Activated CD4-positive, alpha-beta memory T cell treated with anti-CD3 and anti-CD28 coated beads for 36 hours (primary cell): ENCODE measurements at regions not wholly inside any gene's neighbourhood (a gene's known extent, or its start where the extent isn't known, plus 50 kb on each side); places are given as distances from the start of the nearest gene placed in this dataset.

Source experiments
- CTCF ChIA-PET: fragments of 350-600 bp; sonication (Branson Sonifier 250); formaldehyde crosslinking; loops from one replicate; lab custom pipeline; 2021; ENCODE audit warnings: antibody characterized with exemption, inconsistent platforms; lab: Charles Lee
- POLR2A ChIA-PET: fragments of 350-600 bp; sonication (Branson Sonifier 250); formaldehyde crosslinking; loops from one replicate; lab custom pipeline; 2021; ENCODE audit warnings: antibody characterized with exemption; lab: Charles Lee
- DNase-seq: peaks from one replicate; pipeline ENCODE4 v3.0.0-alpha.2; 2020
- H3K27ac Mint-ChIP-seq: one replicate; pipeline ENCODE4 v1.8.0; 2021; ENCODE audit warnings: mixed read lengths
- H3K27me3 Mint-ChIP-seq: one replicate; pipeline ENCODE4 v1.8.0; 2021; ENCODE audit warnings: mixed read lengths
- H3K36me3 Mint-ChIP-seq: one replicate; pipeline ENCODE4 v1.8.0; 2021; ENCODE audit warnings: mixed read lengths
- H3K4me1 Mint-ChIP-seq: one replicate; pipeline ENCODE4 v1.8.0; 2021; ENCODE audit warnings: low read depth, mixed read lengths
- H3K4me3 Mint-ChIP-seq: one replicate; pipeline ENCODE4 v1.8.0; 2021; ENCODE audit warnings: mild to moderate bottlenecking, mixed read lengths
- H3K9me3 Mint-ChIP-seq: one replicate; pipeline ENCODE4 v1.8.0; 2021; ENCODE audit warnings: mixed read lengths
- intact Hi-C: fragments of 100-400 bp; cut with micrococcal nuclease; formaldehyde crosslinking; loops from one replicate; pipeline ENCODE4 v1.15.1; 2023

GRCh38 chr7:46245586-46246111 lies 324.6 kb upstream of the IGFBP3 start:
- Mint-ChIP-seq H3K27ac (no peak overlapping the region), H3K27me3 (peaks cover 2% of the 10 kb centered on the region), H3K9me3 (no peaks in the 10 kb centered on the region), H3K4me1 (no peaks in the 10 kb centered on the region), H3K4me3 (no peak overlapping the region), H3K36me3 (no peaks in the 10 kb centered on the region)
- DNase-seq, result no peak
- ChIA-PET CTCF (no interaction called here), POLR2A (no interaction called here)
- intact Hi-C loops, result no loop called here

GRCh38 chr7:46244757-46245156 lies 323.7 kb upstream of the IGFBP3 start:
- Mint-ChIP-seq H3K4me3 (no peak overlapping the region), H3K4me1 (no peaks in the 10 kb centered on the region), H3K9me3 (no peaks in the 10 kb centered on the region), H3K27ac (no peak overlapping the region), H3K27me3 (peaks cover 2% of the 10 kb centered on the region), H3K36me3 (no peaks in the 10 kb centered on the region)
- ChIA-PET POLR2A (no interaction called here), CTCF (no interaction called here)
- DNase-seq, result no peak
- intact Hi-C loops, result no loop called here

GRCh38 chr7:46243406-46243805 lies 322.3 kb upstream of the IGFBP3 start:
- DNase-seq, result no peak
- intact Hi-C loops, result no loop called here
- ChIA-PET POLR2A (no interaction called here), CTCF (no interaction called here)
- Mint-ChIP-seq H3K36me3 (no peaks in the 10 kb centered on the region), H3K27ac (no peak overlapping the region), H3K4me1 (no peaks in the 10 kb centered on the region), H3K9me3 (no peaks in the 10 kb centered on the region), H3K27me3 (no peaks in the 10 kb centered on the region), H3K4me3 (no peak overlapping the region)

- POLR2A ChIA-PET, result no interaction called here
- H3K9me3 Mint-ChIP-seq, result no peaks in the 10 kb centered on the region
- H3K27me3 Mint-ChIP-seq, result no peaks in the 10 kb centered on the region
- intact Hi-C loops, result no loop called here
- no peak overlapping the region for H3K4me3 Mint-ChIP-seq
- no peak overlapping the region for H3K27ac Mint-ChIP-seq
- no peak for DNase-seq
- no peaks in the 10 kb centered on the region for H3K4me1 Mint-ChIP-seq
- no peaks in the 10 kb centered on the region for H3K36me3 Mint-ChIP-seq
- CTCF ChIA-PET, result no interaction called here
These were observed 318.8 kb upstream of the IGFBP3 start for GRCh38 chr7:46239846-46240245.

GRCh38 chr7:46237466-46237865 lies 316.4 kb upstream of the IGFBP3 start:
- H3K27ac Mint-ChIP-seq, result no peak overlapping the region
- no peak for DNase-seq
- CTCF ChIA-PET, result no interaction called here

GRCh38 chr7:46233585-46234329 lies 312.7 kb upstream of the IGFBP3 start:
- CTCF ChIA-PET, result interaction anchor here (0.7 kb wide), 1 partner anchor 425 kb away, joined by 3 read pairs; no protein-coding TSS in a partner anchor
- no peak overlapping the region for H3K27ac Mint-ChIP-seq
- no peak overlapping the region for H3K4me3 Mint-ChIP-seq
- POLR2A ChIA-PET, result no interaction called here
- no peaks in the 10 kb centered on the region for H3K36me3 Mint-ChIP-seq
- H3K9me3 Mint-ChIP-seq, result no peaks in the 10 kb centered on the region
- no peaks in the 10 kb centered on the region for H3K4me1 Mint-ChIP-seq
- no peaks in the 10 kb centered on the region for H3K27me3 Mint-ChIP-seq
- intact Hi-C loops, result no loop called here
- no peak for DNase-seq

More at GRCh38 chr7:46237466-46237865, 316.4 kb upstream of the IGFBP3 start:
- no peaks in the 10 kb centered on the region for H3K9me3 Mint-ChIP-seq
- POLR2A ChIA-PET, result no interaction called here
- H3K27me3 Mint-ChIP-seq, result no peaks in the 10 kb centered on the region
- intact Hi-C loops, result no loop called here
- no peak overlapping the region for H3K4me3 Mint-ChIP-seq
- H3K36me3 Mint-ChIP-seq, result no peaks in the 10 kb centered on the region
- H3K4me1 Mint-ChIP-seq, result no peaks in the 10 kb centered on the region

- DNase-seq, result no peak
- ChIA-PET CTCF (no interaction called here), POLR2A (no interaction called here)
- no peak overlapping the region for H3K4me3 Mint-ChIP-seq
- no peaks in the 10 kb centered on the region for H3K36me3 Mint-ChIP-seq
- no peaks in the 10 kb centered on the region for H3K9me3 Mint-ChIP-seq
- no peak overlapping the region for H3K27ac Mint-ChIP-seq
- H3K4me1 Mint-ChIP-seq, result no peaks in the 10 kb centered on the region
- intact Hi-C loops, result no loop called here
- H3K27me3 Mint-ChIP-seq, result no peaks in the 10 kb centered on the region
These were observed 309.9 kb upstream of the IGFBP3 start for GRCh38 chr7:46230990-46231305.

- CTCF ChIA-PET, result no interaction called here
- intact Hi-C loops, result no loop called here
- no peak for DNase-seq
These were observed 309.4 kb upstream of the IGFBP3 start for GRCh38 chr7:46230298-46230989.

GRCh38 chr7:46229409-46229808 lies 308.3 kb upstream of the IGFBP3 start:
- H3K4me1 Mint-ChIP-seq, result no peaks in the 10 kb centered on the region
- H3K27me3 Mint-ChIP-seq, result no peaks in the 10 kb centered on the region
- intact Hi-C loops, result no loop called here
- ChIA-PET CTCF (no interaction called here), POLR2A (no interaction called here)
- no peaks in the 10 kb centered on the region for H3K9me3 Mint-ChIP-seq
- DNase-seq, result no peak
- no peaks in the 10 kb centered on the region for H3K36me3 Mint-ChIP-seq
- no peak overlapping the region for H3K4me3 Mint-ChIP-seq
- H3K27ac Mint-ChIP-seq, result no peak overlapping the region

More at GRCh38 chr7:46230298-46230989, 309.4 kb upstream of the IGFBP3 start:
- no peaks in the 10 kb centered on the region for H3K27me3 Mint-ChIP-seq
- H3K9me3 Mint-ChIP-seq, result no peaks in the 10 kb centered on the region
- no peak overlapping the region for H3K4me3 Mint-ChIP-seq
- POLR2A ChIA-PET, result no interaction called here
- H3K27ac Mint-ChIP-seq, result no peak overlapping the region
- no peaks in the 10 kb centered on the region for H3K4me1 Mint-ChIP-seq
- no peaks in the 10 kb centered on the region for H3K36me3 Mint-ChIP-seq

GRCh38 chr7:46226860-46227259 lies 305.8 kb upstream of the IGFBP3 start:
- no peaks in the 10 kb centered on the region for H3K4me1 Mint-ChIP-seq
- DNase-seq, result no peak
- intact Hi-C loops, result no loop called here

GRCh38 chr7:46224363-46224762 lies 303.3 kb upstream of the IGFBP3 start:
- no peaks in the 10 kb centered on the region for H3K36me3 Mint-ChIP-seq
- H3K27me3 Mint-ChIP-seq, result no peaks in the 10 kb centered on the region
- ChIA-PET CTCF (no interaction called here), POLR2A (no interaction called here)
- H3K4me3 Mint-ChIP-seq, result no peak overlapping the region
- peaks cover 3% of the 10 kb centered on the region for H3K9me3 Mint-ChIP-seq
- H3K27ac Mint-ChIP-seq, result no peak overlapping the region
- intact Hi-C loops, result no loop called here
- H3K4me1 Mint-ChIP-seq, result no peaks in the 10 kb centered on the region
- DNase-seq, result no peak

More at GRCh38 chr7:46226860-46227259, 305.8 kb upstream of the IGFBP3 start:
- Mint-ChIP-seq H3K4me3 (no peak overlapping the region), H3K27me3 (no peaks in the 10 kb centered on the region), H3K27ac (no peak overlapping the region), H3K36me3 (no peaks in the 10 kb centered on the region), H3K9me3 (peaks cover 3% of the 10 kb centered on the region)
- ChIA-PET POLR2A (no interaction called here), CTCF (no interaction called here)

GRCh38 chr7:46220066-46220630 lies 299.1 kb upstream of the IGFBP3 start:
- ChIA-PET CTCF (no interaction called here), POLR2A (no interaction called here)
- Mint-ChIP-seq H3K4me3 (no peak overlapping the region), H3K36me3 (no peaks in the 10 kb centered on the region), H3K4me1 (no peaks in the 10 kb centered on the region), H3K9me3 (peaks cover 3% of the 10 kb centered on the region), H3K27me3 (no peaks in the 10 kb centered on the region), H3K27ac (no peak overlapping the region)
- DNase-seq, result no peak
- intact Hi-C loops, result no loop called here
